OCI-M2 (cell line): ENCODE measurements at regions not wholly inside any gene's neighbourhood (a gene's known extent, or its start where the extent isn't known, plus 50 kb on each side); places are given as distances from the start of the nearest gene placed in this dataset.

Source experiments
- DNase-seq: peaks from one replicate; lab custom pipeline; 2025; ENCODE audit not compliant: unreplicated experiment; lab: John Stamatoyannopoulos, UW

DNA sequence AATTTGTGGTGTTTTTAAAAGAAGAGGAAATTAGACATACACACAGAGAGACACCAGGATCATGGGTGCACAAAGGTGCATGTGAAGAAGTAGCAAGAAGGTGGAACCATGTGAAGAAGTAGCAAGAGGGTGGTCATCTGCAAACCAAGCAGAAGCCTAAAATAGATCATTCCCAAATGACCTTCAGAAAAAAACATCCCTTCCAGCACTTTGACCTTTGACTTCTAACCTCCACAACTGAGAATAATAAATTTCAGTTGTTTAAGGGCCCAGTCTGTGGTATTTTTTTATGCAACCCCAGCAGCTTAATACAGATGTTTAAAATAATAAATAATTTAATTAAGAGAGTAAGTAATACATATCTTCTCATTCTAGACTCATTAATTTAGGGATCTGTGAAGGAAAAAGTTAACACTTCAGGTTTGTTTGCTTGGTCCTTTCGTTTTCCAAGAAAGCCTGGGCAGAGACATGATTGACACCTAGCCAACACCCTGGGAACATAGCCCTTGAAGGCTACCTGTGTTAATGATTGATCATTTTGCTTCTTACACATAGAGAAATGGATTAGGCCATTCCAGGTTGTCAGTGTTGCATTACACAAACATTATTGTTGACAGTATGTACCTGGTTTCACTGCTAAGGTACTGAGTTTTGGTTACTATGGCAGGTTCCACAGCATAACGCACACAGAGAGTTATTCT, 1331.2 kb upstream of the GBE1 start:
- DNase-seq, result no peak

DNA sequence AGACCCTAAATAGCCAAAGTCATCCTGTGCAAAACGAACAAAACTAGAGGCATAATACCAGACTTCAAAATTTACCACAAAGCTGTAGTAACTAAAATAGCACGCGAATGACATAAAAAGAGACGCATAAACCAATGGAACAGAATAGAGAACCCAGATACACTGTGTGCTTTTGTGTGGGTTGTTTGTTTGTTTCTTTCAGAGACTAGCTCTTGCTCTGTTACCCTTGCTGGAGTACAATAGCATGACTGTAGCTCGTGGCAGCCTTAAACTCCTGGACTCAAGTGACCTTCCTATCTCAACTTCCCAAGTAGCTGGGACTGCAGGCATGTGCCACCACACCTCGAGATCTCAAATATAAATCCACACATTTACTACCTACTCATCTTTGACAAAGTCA, 1314.6 kb upstream of the GBE1 start:
- no peak for DNase-seq

- no peak for DNase-seq
These were observed 1313.0 kb upstream of the GBE1 start for GRCh38 chr3:83074485-83074884.

DNA sequence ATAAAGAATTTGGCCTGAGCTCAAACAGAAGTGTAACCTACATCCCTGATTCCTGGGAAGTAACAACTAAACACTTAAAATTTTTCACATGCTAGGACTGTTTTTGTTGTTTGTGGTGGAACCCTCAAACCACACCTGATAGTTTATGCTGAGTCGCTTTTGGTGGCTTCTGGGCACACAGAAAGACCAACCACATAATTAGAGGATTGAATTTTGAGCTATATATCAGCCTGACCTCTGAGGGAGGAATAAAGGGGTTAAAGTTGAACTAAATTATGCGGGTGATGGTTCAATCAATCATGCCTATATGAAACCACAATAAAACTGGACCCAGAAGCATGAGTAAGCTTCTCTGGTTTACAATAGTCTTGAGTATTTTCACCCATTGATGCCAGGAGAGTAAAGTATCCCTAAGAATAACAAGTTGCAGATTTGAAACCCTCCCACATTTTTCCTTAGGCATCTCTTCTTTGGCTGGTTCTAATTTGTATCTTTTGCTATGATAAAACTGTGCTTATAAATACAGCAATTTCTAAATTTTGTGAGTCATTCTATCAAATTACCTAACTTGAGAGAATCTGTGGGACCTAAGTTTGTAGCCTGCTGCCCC, 1304.5 kb upstream of the GBE1 start:
- no peak for DNase-seq

DNA sequence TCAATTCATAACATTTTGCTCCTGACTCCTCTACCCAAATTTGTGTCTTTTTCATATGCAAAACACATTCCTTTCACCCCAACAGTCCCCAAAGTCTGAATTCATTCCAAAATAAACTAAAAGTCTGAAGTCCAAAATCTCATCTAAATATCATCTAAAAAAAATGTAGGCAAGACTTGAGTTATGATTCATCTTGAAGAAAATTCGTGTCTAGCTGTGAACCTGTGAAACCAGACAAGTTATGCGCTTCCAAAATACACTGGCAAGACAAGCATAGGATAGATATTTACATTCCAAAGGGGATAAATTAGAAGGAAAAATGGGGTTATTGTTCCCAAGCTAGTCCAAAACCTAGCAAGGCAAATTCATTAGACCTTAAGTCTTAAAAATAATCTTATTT, 1302.0 kb upstream of the GBE1 start:
- DNase-seq, result no peak

DNA sequence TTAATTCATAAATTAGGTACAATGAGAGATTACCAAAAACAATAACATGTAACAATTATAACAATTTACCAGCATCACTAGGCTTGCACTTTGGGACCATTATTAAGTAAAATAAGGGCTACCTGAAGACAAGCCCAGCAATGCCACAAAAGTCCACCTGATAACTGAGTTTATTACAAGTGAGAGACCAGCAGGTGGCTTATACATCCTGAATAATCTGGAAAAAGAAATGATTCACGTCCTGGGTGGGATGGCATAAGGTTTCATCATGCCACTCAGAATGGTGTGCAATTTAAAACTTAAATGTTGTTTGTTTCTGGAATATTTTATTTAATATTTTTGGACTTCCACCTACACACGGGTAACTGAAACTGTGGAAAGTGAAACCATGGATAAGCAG, 1287.1 kb upstream of the GBE1 start:
- DNase-seq, result no peak

DNA sequence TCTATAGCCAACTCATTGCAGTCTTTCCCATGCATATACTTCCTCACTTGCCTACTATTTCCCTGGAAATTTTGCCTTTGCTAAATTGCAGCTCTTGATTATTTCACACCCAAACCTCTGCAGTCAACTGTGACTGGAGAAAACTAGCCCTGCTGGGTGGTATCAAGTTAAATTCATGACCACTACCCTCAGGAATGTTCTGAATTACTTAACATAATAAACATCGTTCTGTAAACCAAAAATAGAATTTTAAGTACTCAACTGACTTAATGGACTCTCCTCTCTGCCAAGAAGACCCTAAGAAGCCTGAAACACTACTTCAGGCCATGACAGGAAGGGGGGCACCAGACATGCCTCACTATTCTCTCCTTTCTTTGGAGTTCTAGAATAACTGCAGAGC, 1278.0 kb upstream of the GBE1 start:
- no peak for DNase-seq

DNA sequence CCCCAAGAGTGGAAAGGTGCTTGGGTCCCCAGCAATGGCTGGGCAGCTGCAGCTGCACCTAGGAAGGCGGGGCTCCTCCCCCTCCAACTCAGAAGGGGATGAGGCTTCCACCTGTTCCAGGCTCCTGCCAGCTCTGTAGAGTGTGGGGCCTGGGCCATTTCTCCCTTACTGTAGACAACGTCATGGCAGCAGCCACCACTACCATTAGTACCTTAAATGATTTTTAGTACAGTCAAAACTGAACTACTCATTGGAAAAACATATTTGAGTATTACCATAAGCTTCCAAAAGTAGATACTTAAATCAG, 1274.2 kb upstream of the GBE1 start:
- DNase-seq, result no peak

DNA sequence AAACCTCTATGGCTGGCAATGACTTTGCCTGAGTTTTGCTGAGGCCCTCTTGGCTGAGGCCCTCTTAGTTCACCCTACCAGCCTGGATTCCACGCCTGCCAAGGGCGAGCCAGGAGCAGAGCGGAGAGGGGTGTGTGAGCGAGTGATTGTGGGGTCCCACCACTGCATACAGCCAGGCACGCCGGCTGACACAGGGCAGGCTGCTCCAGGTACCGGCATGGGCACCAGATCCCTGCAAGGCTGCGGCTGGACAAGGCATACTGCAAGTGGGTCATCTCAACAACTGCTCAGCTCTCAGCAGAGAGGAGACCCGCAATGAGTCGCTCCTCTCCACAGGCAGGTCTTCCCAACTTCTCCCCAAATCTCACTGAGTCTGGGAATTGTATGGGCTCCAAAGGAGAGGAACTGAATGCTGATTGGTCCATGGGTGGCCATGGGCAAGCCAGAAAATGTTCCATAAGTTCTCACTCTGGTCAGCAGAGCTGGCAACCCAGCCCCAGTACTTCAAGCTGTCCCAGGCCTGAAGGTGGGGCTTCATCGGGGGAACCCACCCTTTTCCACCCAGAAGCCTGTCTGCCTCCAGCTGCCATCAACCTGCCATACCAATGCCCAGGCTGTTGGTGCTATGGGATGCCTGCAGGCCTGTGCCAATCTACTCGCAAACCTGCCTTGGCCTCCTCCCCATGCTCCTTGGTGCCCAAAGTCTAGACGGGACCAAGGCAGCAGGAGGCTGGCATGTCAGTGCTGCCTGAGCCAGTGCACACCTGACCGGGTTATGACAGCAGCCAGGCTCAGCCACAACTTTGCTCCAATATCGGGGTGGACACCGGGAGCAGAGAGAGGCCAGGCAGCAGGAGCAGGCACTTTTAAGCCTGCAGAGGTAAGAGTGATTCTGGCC, 1273.6 kb upstream of the GBE1 start:
- no peak for DNase-seq

DNA sequence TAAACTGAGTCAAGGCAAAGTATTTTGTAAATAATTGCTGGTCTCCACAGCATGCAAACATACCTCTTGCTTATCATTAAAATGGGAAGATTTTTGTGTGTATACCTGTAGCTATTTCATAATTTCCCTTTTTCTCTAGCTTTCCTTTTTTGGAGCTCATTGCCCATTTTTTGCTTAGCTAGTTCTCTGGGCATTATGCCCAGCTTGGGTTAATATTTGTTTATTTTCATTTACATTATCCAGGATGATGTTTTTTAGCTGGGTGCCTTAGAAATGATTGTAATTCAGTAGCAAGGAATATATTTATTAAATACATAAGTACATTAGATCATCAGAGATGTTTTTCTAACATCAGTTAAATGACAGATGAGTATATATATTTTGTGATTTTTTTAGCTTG, 1271.7 kb upstream of the GBE1 start:
- DNase-seq, result no peak

GRCh38 chr3:83023086-83023485, 1261.6 kb upstream of the GBE1 start:
- no peak for DNase-seq

GRCh38 chr3:83011481-83011880, 1250.0 kb upstream of the GBE1 start:
- DNase-seq, result no peak

DNA sequence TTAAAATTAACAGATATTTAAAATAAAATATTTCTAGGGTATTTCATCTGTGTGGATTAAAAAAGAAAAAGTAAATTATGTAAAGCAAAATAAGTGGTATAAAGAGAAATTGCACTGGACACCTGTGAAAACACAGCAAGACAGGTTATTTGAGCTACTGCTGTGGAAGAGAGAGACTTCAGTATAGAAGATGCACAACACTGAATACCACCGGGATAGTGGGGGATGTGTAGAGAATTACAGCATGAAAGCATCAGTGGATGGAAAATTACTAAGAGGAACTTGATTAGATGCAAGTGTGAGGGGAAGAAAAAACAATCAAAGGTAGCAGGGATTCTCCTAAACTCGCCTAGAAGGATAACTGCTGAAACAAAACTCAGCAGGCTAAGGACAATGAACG, 1242.5 kb upstream of the GBE1 start:
- no peak for DNase-seq

DNA sequence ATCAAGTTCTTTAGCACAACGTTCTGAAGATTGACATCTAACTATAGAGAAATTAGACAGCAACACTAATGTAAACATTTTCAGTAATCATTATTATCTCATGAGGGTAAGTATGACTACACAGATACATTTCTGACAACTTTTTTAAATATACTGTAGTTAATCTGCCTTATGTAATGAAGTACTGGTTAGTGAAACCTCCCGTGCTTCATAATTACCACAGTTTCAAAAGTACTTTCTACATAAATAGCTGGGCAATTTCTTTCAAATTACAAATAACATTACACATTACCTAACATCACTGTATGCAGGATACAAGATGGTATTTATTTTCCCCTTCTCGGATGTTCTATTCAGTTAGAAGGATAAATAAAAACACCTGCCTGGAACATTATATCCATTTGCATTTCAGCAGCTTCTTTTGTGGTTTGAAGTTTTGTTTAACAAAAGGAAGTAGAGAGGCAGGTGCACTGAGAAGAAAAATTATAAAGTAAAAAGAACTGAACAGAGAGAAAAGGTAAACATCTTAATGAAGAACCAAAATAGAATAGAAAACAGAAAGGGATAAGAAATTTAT, 1241.5 kb upstream of the GBE1 start:
- DNase-seq, result no peak

DNA sequence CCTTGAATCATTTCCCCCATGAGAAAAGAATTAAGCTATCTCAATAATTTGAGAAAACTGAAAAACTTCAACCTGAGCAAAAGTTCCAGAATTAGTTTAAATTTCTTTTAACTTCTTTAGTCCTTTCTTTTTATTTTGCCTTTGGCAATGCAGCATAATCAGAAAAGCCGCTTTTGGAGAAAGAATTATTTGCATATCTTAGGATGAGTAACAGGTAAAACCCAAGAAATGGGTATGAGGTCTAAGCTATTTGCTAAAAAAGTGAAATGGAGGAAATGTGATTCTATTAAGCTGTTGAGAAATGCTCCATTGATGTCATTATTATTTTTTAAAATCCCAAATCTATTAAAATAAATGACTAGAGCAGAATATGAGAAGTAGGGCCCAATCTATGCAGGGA, 1238.3 kb upstream of the GBE1 start:
- DNase-seq, result no peak

- no peak for DNase-seq
These were observed 1216.9 kb upstream of the GBE1 start for GRCh38 chr3:82978368-82978767.

DNA sequence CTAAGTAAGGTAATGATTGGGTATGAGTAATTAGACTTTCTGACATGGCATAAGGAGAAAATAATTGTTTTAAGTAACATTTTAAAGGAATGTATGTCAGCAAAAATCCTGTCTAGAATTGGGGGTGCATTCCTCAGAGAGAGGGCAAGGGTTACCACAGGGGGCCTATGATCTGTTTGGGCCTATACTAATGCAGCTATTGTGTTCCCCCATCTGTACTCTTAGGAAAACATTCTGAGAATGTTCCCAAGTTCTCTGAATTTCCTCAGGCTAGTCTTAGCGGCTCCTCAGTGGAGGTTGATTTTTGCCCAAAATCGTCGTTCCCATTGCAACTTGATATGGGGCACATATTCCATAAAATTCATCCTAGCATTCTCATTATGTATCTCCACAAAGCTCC, 1216.4 kb upstream of the GBE1 start:
- no peak for DNase-seq

DNA sequence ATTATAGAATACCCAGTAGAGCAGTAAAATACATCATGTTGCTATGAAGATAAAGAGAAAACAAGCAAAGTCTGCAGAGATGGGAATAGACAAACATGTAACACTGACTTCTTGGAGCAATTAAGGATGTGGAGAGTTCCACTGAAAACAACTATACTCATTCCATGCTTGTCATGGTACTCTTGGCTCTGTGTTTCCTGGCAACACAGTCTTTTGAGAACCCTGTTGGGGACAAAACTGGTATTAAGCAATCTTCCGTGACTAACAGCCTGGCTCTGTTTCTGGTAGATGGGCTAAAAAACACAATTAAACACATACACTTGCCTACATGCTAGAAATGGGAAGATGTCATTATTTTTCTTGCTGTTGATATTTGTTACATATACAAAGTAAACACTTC, 1212.3 kb upstream of the GBE1 start:
- no peak for DNase-seq

GRCh38 chr3:82960379-82960778, 1198.9 kb upstream of the GBE1 start:
- no peak for DNase-seq

DNA sequence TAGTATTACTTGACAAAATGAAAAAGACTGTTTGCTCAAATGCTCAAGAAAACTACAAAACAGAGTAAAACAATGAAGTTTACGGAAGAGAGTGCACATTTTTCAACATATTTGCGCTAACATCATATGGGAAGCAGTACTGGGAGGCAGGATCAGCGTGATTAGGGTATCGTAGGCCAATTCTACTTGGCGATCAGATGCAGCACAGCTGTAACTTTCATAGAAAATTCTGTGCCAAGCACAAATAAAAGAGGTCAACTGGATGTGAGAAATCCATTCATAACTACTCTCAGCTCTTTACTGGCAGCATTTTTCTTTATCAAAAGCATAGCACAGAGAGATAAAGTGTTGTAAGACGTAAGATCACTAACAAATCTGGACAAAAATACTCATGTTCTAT, 1196.3 kb upstream of the GBE1 start:
- DNase-seq, result no peak

- DNase-seq, result no peak
These were observed 1195.6 kb upstream of the GBE1 start for GRCh38 chr3:82957079-82957478.

DNA sequence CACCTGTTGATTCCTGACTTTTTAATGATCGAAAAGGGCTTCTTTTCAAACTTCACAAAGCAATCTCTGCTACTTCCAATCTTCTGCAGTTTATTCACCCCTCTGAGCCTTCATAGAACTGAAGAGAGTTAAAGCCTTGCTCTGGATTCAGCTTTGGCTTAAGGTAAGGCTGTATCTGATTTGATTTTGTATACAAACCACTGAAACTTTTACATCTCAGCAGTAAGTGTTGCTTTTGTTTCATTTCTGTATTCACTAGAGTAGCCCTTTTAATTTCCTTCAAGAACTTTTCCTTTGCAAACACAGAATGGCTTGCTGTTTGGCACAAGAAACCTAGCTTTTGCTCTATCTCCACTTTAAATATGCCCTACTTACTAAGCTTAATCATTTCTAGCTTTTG, 1193.0 kb upstream of the GBE1 start:
- no peak for DNase-seq
